Dermis microvascular lymphatic vessel endothelial cell (primary cell): ENCODE measurements at regions not wholly inside any gene's neighbourhood (a gene's known extent, or its start where the extent isn't known, plus 50 kb on each side); places are given as distances from the start of the nearest gene placed in this dataset.
"Not testable (repeated sequence)": the region's sequence is repeated elsewhere in the genome, so short reads cannot be mapped to it uniquely, and the experiment has no call there.

Experiments used
- DNase-seq, 2 donors: peaks; one replicate each; pipeline versions ENCODE4 v3.0.0 to v3.0.0-alpha.2; 2010; ENCODE audit warnings: low read depth in 2 of 2

DNA sequence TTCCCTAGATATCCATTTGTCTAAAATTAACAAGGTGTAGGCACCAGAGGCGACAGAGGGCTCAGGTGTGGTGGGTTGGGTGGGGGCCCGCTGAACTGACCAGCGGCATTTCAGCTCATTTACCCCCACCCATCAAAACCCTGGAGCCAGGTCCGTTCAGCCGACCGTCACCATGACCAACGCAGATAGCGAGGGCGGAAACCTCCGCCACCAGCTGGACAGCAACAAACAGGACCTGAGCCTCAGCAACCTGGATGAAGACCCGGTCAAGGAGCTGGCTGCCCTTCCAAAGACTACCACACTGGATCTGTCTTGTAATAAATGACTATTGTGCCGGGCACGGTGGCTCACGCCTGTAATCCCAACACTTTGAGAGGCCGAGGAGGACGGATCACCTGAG is 120.8 kb upstream of the LGSN start:
- no peak for DNase-seq

DNA sequence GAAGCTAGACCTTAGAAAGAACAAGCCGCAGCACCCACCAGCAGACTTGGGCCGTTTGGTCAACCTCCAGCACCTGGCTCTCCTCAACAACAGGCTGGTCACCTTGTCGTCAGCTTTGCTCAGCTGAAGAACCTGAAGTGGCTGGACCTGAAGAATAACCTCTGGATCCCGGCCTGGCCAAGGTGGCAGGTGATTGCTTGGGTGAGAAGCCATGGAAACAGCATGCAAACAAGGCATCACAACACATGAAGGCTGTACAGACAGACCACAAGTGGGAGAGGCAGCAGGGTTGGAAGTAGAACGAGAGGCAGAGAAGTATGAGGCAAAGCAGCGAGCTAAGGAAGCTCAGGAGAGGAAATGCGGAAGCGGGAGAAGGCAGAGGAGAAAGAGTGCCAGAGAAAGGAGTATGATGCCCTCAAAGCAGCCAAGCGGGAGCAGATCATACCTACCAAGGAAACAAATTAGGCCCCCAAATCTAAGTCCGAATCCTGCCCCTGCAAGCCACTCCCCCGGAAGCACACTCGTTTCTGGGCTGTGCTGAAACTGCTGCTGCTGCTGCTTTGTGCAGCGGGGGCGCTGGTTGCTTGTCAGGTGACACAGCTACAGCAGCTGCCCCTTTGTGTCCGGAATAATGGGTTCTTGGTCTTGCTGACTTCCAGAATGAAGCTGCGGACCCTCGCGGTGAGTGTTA is 121.6 kb upstream of the LGSN start:
- DNase-seq: no peak

GRCh38 chr6:63442870-63443269 is 123.1 kb upstream of the LGSN start:
- DNase-seq: no peak

DNA sequence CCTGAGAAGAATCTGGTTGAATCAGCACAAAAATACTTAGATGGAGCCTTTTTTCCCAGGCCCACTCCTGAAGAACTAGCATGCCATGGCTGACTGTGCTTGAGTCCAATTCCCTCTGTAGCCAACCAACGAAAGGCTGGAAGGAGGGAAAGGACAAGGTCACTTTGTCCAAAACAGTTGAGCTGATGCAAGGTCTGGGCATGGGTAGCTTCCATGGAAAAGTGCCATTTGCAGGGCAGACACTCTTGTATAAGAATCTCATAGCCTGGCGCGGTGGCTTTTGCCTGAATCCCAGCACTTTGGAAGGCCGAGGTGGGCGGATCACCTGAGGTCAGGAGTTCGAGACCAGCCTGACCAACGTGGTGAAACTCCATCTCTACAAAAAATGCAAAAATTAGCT is 125.0 kb upstream of the LGSN start:
- no peak for DNase-seq

DNA sequence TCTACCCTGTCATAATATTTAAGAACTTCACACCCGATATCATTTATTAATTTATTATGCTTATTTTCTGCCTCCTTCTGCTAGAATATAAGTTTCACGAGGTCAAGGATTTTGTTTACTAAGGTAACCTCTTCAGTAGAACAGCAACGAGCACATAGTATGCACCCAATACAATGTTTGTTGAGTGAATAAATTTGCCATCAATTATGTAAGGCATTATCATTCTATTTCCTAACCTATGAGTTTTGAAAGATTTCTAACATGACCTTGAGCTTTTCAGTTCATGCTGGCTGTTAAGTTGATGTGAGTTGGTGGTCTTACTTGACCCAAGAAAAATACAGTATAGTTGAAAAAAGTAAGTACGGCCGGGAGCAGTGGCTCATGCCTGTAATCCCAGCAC is 125.9 kb upstream of the LOC128125822 start:
- no peak for DNase-seq

- no peak for DNase-seq
These were observed 125.1 kb upstream of the LOC128125822 start for GRCh38 chr6:63447134-63447533.

DNA sequence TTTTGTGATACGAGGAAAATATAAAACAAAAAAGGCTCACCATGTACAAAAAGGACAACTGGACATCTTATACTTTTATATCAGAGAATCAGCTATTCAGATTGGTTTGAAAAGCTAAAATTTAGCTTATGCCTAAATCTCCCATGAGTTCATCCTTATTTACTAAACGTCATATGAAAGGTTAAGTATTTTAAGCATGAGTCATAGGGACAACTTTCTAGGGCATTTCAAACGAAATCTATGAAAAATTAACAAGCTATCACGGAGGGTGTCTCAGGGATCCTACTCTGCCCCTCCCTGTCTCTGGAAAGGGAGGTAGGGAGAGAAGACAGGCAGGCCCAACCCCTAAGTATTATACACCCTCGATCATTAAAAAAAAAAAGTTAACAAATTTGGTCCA is 124.1 kb upstream of the LOC128125822 start:
- DNase-seq: no peak

DNA sequence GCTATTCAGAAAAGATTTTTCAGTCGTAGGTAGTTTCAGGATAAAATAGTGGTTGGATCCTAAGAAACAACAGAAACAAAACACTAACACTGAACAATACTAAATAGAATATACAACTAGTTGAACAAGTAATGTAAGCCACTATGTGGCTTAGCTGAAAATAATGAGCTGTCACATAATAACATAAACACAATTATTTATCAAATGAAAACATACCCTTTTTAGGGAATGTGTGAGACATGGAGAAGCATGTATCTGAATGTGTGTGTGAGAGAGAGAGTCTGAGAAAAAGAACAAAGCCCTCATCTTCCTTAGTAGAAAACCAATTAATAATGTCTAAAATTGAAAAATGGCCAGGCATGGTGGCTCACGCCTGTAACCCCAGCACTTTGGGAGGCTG is 122.6 kb upstream of the LOC128125822 start:
- no peak for DNase-seq

DNA sequence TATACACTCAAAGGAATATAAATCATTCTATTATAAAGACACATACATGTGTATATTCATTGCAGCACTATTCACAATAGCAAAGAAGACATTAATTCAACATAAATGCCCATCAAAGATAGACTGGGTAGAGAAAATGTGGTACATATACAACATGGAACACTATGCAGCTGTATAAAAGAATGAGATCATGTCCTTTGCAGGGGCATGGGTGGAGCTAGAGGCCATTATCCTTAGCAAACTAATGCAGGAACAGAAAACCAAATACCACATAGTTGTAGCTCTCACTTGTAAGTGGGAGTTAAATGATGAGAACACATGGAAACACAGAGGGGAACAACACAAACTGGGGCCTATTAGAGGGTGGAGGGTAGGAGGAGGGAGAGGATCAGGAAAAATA is 121.0 kb upstream of the LOC128125822 start:
- no peak for DNase-seq

GRCh38 chr6:63452125-63452524 is 120.2 kb upstream of the LOC128125822 start:
- DNase-seq: no peak

DNA sequence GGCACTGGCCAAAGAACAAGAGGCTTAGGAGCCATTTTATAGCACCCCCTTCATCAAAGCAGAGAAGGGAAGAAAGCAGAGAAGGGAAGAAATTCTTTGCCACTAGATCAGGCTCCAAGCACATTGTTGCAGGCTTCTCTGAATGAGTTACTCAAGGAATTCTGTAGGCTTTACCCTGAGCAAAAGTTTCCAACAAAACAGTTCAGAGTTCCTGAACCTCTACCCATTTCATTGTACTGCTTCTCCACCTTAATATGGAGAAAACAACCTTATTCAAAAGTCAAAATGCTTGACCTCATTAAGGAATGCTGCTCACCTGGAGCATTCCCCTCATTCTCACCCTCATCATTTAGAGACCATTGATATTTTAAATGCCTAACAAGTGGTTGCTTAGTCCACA is 115.5 kb upstream of the LOC128125822 start:
- no peak for DNase-seq

GRCh38 chr6:63458480-63459115 is 113.7 kb upstream of the LOC128125822 start:
- no peak for DNase-seq

GRCh38 chr6:63459814-63460213 is 112.5 kb upstream of the LOC128125822 start:
- no peak for DNase-seq

GRCh38 chr6:63460971-63461370 is 111.3 kb upstream of the LOC128125822 start:
- DNase-seq: no peak

DNA sequence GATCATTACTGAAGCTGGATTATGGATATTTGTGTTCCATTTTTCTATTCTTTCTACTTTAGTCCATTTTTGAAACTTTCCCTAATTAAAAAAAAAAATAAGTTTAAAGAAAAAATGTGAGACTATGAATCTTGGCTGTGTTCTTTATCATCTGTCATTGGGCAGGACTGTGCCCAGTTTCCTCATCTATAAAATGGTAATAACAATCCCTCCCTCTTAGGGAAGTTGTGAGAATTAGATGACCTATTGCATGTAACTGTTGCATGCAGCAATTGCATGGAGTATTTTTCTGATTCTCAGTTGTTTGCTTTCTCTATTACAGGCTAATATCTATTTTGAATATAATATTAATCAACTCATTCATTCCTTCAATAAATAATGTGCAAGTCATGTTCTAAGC is 108.2 kb upstream of the LOC128125822 start:
- DNase-seq: no peak

DNA sequence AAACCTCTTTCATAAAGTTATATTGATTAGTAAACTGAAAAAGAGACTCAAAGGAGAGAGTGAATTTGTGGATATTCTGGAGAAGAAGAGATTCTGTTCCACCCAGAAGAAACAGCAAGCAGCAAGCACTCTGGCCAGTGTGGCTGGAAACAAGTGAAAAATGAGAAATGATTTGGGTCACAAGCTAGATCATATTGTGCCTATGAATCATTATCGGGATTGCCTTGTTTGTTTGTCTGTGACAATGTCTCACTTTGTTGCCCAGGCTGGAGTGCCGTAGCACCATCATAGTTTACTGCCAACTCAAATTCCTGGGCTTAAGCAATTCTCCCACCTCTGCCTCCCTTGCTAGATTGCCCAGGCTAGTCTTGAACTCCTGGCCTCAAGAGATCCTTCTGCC is 106.5 kb upstream of the LOC128125822 start:
- no peak for DNase-seq

GRCh38 chr6:63466242-63466733 is 106.0 kb upstream of the LOC128125822 start:
- DNase-seq: no peak

DNA sequence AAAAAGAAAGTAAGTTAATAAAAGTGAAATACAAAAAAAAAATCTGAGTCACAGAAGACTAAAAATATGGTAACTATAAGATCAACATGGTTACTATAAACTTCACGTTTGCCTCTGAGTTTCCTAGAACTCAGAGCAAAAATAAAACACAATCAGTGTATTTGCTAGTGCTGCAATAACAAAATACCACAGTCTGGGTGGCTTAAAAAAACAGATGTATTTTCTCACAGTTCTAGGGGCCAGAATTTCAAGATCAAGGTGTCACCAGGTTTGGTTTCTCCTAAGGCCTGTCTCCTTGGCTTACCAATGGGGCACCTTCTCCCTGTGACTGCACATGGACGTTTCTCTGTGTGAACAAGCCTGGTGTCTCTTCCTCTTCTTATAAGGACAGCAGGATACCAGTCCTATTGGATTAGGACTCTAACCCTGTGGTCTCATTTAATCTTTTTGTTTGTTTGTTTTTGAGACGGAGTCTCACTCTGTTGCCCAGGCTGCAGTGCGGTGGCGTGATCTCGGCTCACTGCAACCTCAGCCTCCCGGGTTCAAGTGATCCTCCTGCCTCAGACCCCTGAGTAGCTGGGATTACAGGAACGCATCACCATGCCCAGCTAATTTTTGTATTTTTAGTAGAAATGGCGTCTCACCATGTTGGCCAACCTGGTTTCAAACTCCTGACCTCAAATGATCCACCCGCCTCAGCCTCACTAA is 104.9 kb upstream of the LOC128125822 start:
- DNase-seq: no peak

DNA sequence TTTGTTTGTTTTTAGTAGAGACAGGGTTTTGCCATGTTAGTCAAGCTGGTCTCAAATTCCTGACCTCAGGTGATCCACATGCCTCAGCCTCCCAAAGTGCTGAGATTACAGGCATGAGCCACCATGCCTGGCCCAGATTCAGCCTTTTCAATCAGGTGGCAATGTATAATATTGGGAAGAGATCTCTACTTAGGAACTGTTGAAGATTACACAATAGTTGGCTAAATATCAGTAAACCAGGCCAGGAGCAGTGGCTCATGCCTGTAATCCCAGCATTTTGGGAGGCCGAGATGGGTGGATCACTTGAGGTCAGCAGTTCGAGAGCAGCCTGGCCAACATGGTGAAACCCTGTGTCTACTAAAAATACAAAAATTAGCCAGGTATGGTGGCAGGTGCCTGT is 101.1 kb upstream of the LOC128125822 start:
- not testable (repeated sequence) for DNase-seq

- no peak for DNase-seq
These were observed 100.6 kb upstream of the LOC128125822 start for GRCh38 chr6:63471654-63472053.

DNA sequence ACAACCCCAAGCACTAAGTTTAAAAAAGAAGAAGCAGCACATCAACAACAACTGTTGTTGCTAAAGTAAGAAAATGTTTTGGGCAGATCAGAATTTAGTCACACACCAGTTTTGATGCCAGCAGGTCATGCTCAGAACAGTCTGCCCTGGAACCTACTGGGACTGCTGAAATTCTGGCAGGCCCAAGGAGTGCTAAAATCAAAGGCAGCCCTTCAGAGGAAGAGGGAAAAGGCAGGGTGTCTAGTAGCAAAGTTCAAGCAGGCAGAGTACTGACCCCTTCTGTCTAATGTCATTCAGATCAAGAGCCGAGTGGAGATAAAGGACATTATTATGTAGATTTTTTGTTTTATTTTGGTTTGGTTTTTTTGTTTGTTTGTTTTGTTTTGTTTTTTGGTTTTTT is 96.6 kb upstream of the LOC128125822 start:
- DNase-seq: no peak

GRCh38 chr6:63476302-63476701 is 96.0 kb upstream of the LOC128125822 start:
- DNase-seq: no peak
